Endothelial cell of umbilical vein (primary cell): ENCODE measurements at regions not wholly inside any gene's neighbourhood (a gene's known extent, or its start where the extent isn't known, plus 50 kb on each side); places are given as distances from the start of the nearest gene placed in this dataset.

ENCODE experiments used
- BruUV-seq: library from RNA; stranded (reverse); fragments of 400-500 nt; replicated peaks from 2 replicates; lab custom pipeline; 2021; lab: Mats Ljungman, UMichigan
- CTCF ChIA-PET: fragments of 300-600, 350-600 bp; sonication (Branson Sonifier 250); formaldehyde crosslinking; loops from one replicate; lab custom pipeline; 2021; ENCODE audit warnings: antibody characterized with exemption, inconsistent platforms; lab: Charles Lee
- POLR2A ChIA-PET: fragments of 300-600, 350-600 bp; sonication (Branson Sonifier 250); formaldehyde crosslinking; loops from one replicate; lab custom pipeline; 2021; ENCODE audit warnings: antibody characterized with exemption, inconsistent platforms; lab: Charles Lee
- DNase-seq: peaks from one replicate; pipeline ENCODE4 v3.0.0-alpha.2; 2011; ENCODE audit warnings: low read depth, low spot score
- FAIRE-seq: peaks from 2 replicates; lab custom pipeline; 2011; peaks lifted over from hg19 to GRCh38; lab: Jason Lieb, UNC
- H2AFZ ChIP-seq: 2 replicates; pipeline ENCODE4 v1.6.0; 2012; ENCODE audit warnings: low read depth, low read length, control low read depth, inconsistent platforms
- H3K27ac ChIP-seq: 2 replicates; pipeline ENCODE4 v1.5.1; 2011; ENCODE audit warnings: low read depth, mild to moderate bottlenecking, control low read depth, low read length, moderate library complexity; ENCODE audit not compliant: insufficient read depth
- H3K27me3 ChIP-seq, 2 experiments: 2 replicates each; pipeline versions ENCODE4 v1.6.0 to v1.6.1; 2011; ENCODE audit warnings: low read length in 2 of 2, mixed read lengths in 1 of 2; ENCODE audit not compliant: control insufficient read depth in 2 of 2, insufficient read depth in 2 of 2
- H3K36me3 ChIP-seq, 2 experiments: 2 replicates in 1 of 2; 3 replicates in 1 of 2; pipeline ENCODE4 v1.5.1; 2011; ENCODE audit warnings: low read length in 2 of 2, mild to moderate bottlenecking in 1 of 2, moderate library complexity in 1 of 2; ENCODE audit not compliant: control insufficient read depth in 2 of 2, insufficient read depth in 2 of 2; ENCODE audit errors: extremely low read depth in 1 of 2
- H3K4me1 ChIP-seq: 3 replicates; pipeline ENCODE4 v1.5.1; 2011; ENCODE audit warnings: mild to moderate bottlenecking, low read length; ENCODE audit not compliant: control insufficient read depth, insufficient read depth; ENCODE audit errors: extremely low read depth
- H3K4me2 ChIP-seq: 2 replicates; pipeline ENCODE4 v1.6.1; 2011; ENCODE audit warnings: low read length, control low read depth, mixed read lengths; ENCODE audit not compliant: insufficient read depth
- H3K4me3 ChIP-seq, 3 experiments: fragments of 200-600 bp in 1 of 3; sonication (generic), shearing (Covaris generic) in 1 of 3; replicated peaks in 1 of 3; 2 replicates each; pipeline ENCODE4 v1.5.1; 2011 to 2016; ENCODE audit warnings: control low read depth in 3 of 3, low read length in 3 of 3, mild to moderate bottlenecking in 2 of 3, inconsistent platforms in 1 of 3, low read depth in 1 of 3, moderate library complexity in 1 of 3; ENCODE audit not compliant: insufficient read depth in 1 of 3
- H3K79me2 ChIP-seq: 2 replicates; pipeline ENCODE4 v1.6.0; 2012; ENCODE audit warnings: low read length, inconsistent platforms; ENCODE audit not compliant: control insufficient read depth, insufficient read depth
- H3K9ac ChIP-seq: replicated peaks from 2 replicates; pipeline ENCODE3; 2011; ENCODE audit warnings: low read length, control low read depth; ENCODE audit not compliant: insufficient read depth; ENCODE audit errors: extremely low read depth
- H3K9me1 ChIP-seq: replicated peaks from 3 replicates; pipeline ENCODE4 v1.6.0; 2011; ENCODE audit warnings: mild to moderate bottlenecking, low read length; ENCODE audit not compliant: control insufficient read depth, insufficient read depth; ENCODE audit errors: extremely low read depth
- H3K9me3 ChIP-seq: replicated peaks from 2 replicates; pipeline ENCODE4 v1.5.1; 2012; ENCODE audit warnings: low read length, inconsistent platforms; ENCODE audit not compliant: control insufficient read depth, insufficient read depth
- H4K20me1 ChIP-seq: replicated peaks from 2 replicates; pipeline ENCODE3; 2011; ENCODE audit warnings: mild to moderate bottlenecking, low read length; ENCODE audit not compliant: control insufficient read depth, insufficient read depth; ENCODE audit errors: extremely low read depth
- EZH2 ChIP-seq: IDR thresholded peaks from 2 replicates; pipeline ENCODE4 v1.6.1; 2012; ENCODE audit warnings: borderline replicate concordance, low read depth, mild to moderate bottlenecking, moderate library complexity, low read length, inconsistent platforms; ENCODE audit not compliant: severe bottlenecking
- FOS ChIP-seq: IDR thresholded peaks from 2 replicates; pipeline ENCODE4 v1.6.1; 2011; ENCODE audit warnings: mild to moderate bottlenecking, low read length, moderate library complexity, borderline replicate concordance; ENCODE audit not compliant: insufficient read depth
- GATA2 ChIP-seq: IDR thresholded peaks from 2 replicates; pipeline ENCODE4 v1.7.0; 2011; ENCODE audit warnings: low read depth, mild to moderate bottlenecking, moderate library complexity, mixed read lengths, low read length; ENCODE audit not compliant: insufficient read length, insufficient read depth
- JUN ChIP-seq: IDR thresholded peaks from 2 replicates; pipeline ENCODE4 v1.6.1; 2011; ENCODE audit warnings: borderline replicate concordance, low read depth; ENCODE audit not compliant: insufficient read length, insufficient read depth
- MYC ChIP-seq: IDR thresholded peaks from one replicate; pipeline ENCODE4 v1.6.1; 2011; ENCODE audit warnings: mild to moderate bottlenecking, low read depth, low read length
- POLR2A ChIP-seq: IDR thresholded peaks from 2 replicates; pipeline ENCODE4 v1.6.1; 2012; ENCODE audit warnings: low read depth, mild to moderate bottlenecking, control low read depth, low read length
- POLR2AphosphoS5 ChIP-seq: IDR thresholded peaks from 2 replicates; pipeline ENCODE4 v1.6.1; 2012; ENCODE audit warnings: low read depth, mild to moderate bottlenecking, control low read depth, low read length, moderate library complexity; ENCODE audit not compliant: insufficient read depth
- dilution Hi-C: fragments of 300-500 bp; cut with MboI; formaldehyde crosslinking; loops from one replicate; pipeline ENCODE4 v1.15.0; 2019; ENCODE audit warnings: low sequenced_read_pairs; ENCODE audit not compliant: extremely low pct_ligation_motif_present
- intact Hi-C: fragments of 100-400 bp; cut with micrococcal nuclease; formaldehyde crosslinking; loops from one replicate; pipeline ENCODE4 v1.10.0; 2022
- TF ChIP-seq, protein P1 (sequence below): IDR thresholded peaks from 2 replicates; pipeline ENCODE4 v1.6.1; 2011; ENCODE audit not compliant: insufficient read depth, insufficient read length
- TF ChIP-seq, protein P2 (sequence below), 2 donors: IDR thresholded peaks; 1 replicate in 1 of 2; 2 replicates in 1 of 2; pipeline ENCODE4 v1.5.1; 2011; ENCODE audit warnings: low read length in 2 of 2, mild to moderate bottlenecking in 2 of 2, moderate library complexity in 2 of 2, control low read depth in 1 of 2, inconsistent platforms in 1 of 2, low read depth in 1 of 2; ENCODE audit not compliant: insufficient read depth in 1 of 2; ENCODE audit errors: extremely low read depth in 1 of 2

- Histone ChIP-seq H3K27ac (no peak overlapping the region), H4K20me1 (no peaks in the 10 kb centered on the region), H3K27me3 (peaks cover 0 to 4% of the 10 kb centered on the region in 2 experiments), H2AFZ (no peak overlapping the region), H3K4me1 (peaks cover 6% of the 10 kb centered on the region), H3K4me3 (no peak overlapping the region), H3K9ac (no peak overlapping the region), H3K4me2 (no peak overlapping the region), H3K9me3 (no peaks in the 10 kb centered on the region), H3K36me3 (no peaks in the 10 kb centered on the region), H3K79me2 (no peaks in the 10 kb centered on the region), H3K9me1 (no peaks in the 10 kb centered on the region)
- dilution Hi-C loops: no loop called here
- DNase-seq (no peak), FAIRE-seq (no peak)
- BruUV-seq: no TSS peak
- no peak for TF ChIP-seq EZH2
- TF ChIP-seq POLR2A: no peak
- TF ChIP-seq GATA2: no peak
- TF ChIP-seq POLR2AphosphoS5: no peak
- TF ChIP-seq MYC: no peak
- TF ChIP-seq, protein P1, sequence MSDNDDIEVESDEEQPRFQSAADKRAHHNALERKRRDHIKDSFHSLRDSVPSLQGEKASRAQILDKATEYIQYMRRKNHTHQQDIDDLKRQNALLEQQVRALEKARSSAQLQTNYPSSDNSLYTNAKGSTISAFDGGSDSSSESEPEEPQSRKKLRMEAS: no peak
- TF ChIP-seq FOS: no peak
- TF ChIP-seq, protein P2, sequence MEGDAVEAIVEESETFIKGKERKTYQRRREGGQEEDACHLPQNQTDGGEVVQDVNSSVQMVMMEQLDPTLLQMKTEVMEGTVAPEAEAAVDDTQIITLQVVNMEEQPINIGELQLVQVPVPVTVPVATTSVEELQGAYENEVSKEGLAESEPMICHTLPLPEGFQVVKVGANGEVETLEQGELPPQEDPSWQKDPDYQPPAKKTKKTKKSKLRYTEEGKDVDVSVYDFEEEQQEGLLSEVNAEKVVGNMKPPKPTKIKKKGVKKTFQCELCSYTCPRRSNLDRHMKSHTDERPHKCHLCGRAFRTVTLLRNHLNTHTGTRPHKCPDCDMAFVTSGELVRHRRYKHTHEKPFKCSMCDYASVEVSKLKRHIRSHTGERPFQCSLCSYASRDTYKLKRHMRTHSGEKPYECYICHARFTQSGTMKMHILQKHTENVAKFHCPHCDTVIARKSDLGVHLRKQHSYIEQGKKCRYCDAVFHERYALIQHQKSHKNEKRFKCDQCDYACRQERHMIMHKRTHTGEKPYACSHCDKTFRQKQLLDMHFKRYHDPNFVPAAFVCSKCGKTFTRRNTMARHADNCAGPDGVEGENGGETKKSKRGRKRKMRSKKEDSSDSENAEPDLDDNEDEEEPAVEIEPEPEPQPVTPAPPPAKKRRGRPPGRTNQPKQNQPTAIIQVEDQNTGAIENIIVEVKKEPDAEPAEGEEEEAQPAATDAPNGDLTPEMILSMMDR (IDR thresholded peaks at IDR 0.05; ENCODE audit: extremely low read depth in 1 of 2, insufficient read depth in 1 of 2, low read depth in 1 of 2, low read length in 2 of 2): no peak
- no peak for TF ChIP-seq JUN
- intact Hi-C loops: no loop called here
- CTCF ChIA-PET: no interaction called here
- POLR2A ChIA-PET: no interaction called here
These were observed 99.7 kb upstream of the OTOS start for GRCh38 chr2:240240017-240240734.
